ENCODE measurements at regions not wholly inside any gene's neighbourhood (a gene's known extent, or its start where the extent isn't known, plus 50 kb on each side); places are given as distances from the start of the nearest gene placed in this dataset.

DNA sequence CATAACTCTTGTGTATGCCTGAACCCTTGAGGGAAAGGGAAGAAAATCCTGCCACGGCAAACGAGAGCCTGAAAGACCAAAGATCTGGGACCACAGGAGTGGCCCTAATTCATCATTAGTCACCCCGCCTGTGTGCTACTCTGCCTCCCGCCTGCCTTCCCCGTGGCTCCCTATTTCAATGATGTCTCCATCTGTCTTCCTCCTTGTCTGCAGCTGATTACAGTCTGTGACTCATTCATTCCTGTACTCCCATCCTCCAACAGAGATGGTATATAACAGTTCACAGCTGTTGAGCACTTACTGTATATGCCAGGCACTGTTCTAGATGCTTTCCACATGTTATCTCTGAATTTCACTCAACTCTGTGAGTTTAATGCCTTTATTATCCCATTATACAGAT lies 96.6 kb downstream of the SEC16B start:
- no peak for TF ChIP-seq POLR2A (IDR thresholded peaks at IDR 0.05)
- TF ChIP-seq CTCF (IDR thresholded peaks at IDR 0.05), result no peak
- TF ChIP-seq POLR2AphosphoS5 (IDR thresholded peaks at IDR 0.05), result no peak
